ENCODE measurements at regions not wholly inside any gene's neighbourhood (a gene's known extent, or its start where the extent isn't known, plus 50 kb on each side); places are given as distances from the start of the nearest gene placed in this dataset.

GRCh38 chr9:28921857-28922500 is 1348.7 kb upstream of the C9orf72 start:
- Histone ChIP-seq H3K36me3 (no peaks in the 10 kb centered on the region), H3K4me1 (no peaks in the 10 kb centered on the region), H3K27ac (no peak overlapping the region), H3K9me3 (peaks cover 0 to 13% (median 0%) of the 10 kb centered on the region in 11 donors), H3K27me3 (no peaks in the 10 kb centered on the region), H3K4me3 (no peak overlapping the region)
- DNase-seq (no peak), ATAC-seq (no peak)
- WGBS, 2 donors, result 67% methylated on average over 3 of the region's 3 CpGs
- TF ChIP-seq, protein P1, sequence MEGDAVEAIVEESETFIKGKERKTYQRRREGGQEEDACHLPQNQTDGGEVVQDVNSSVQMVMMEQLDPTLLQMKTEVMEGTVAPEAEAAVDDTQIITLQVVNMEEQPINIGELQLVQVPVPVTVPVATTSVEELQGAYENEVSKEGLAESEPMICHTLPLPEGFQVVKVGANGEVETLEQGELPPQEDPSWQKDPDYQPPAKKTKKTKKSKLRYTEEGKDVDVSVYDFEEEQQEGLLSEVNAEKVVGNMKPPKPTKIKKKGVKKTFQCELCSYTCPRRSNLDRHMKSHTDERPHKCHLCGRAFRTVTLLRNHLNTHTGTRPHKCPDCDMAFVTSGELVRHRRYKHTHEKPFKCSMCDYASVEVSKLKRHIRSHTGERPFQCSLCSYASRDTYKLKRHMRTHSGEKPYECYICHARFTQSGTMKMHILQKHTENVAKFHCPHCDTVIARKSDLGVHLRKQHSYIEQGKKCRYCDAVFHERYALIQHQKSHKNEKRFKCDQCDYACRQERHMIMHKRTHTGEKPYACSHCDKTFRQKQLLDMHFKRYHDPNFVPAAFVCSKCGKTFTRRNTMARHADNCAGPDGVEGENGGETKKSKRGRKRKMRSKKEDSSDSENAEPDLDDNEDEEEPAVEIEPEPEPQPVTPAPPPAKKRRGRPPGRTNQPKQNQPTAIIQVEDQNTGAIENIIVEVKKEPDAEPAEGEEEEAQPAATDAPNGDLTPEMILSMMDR (IDR thresholded peaks at IDR 0.05), result no peak
- intact Hi-C loops (cut with DNase I), result no loop called here

- ATAC-seq (no peak), DNase-seq (no peak)
- H3K9me3 ChIP-seq, result peaks cover 0 to 12% (median 0%) of the 10 kb centered on the region in 11 donors
- no peaks in the 10 kb centered on the region for H3K27me3 ChIP-seq
- no peaks in the 10 kb centered on the region for H3K36me3 ChIP-seq
- no peaks in the 10 kb centered on the region for H3K4me1 ChIP-seq
- 59 to 68% methylated on average over 4 of the region's 4 CpGs for WGBS, 2 donors
- intact Hi-C loops (cut with DNase I), result no loop called here
- TF ChIP-seq, protein P1 (IDR thresholded peaks at IDR 0.05), result no peak
- H3K4me3 ChIP-seq, result no peak overlapping the region
- no peak overlapping the region for H3K27ac ChIP-seq
These were observed 1349.6 kb upstream of the C9orf72 start for GRCh38 chr9:28922891-28923290.

DNA sequence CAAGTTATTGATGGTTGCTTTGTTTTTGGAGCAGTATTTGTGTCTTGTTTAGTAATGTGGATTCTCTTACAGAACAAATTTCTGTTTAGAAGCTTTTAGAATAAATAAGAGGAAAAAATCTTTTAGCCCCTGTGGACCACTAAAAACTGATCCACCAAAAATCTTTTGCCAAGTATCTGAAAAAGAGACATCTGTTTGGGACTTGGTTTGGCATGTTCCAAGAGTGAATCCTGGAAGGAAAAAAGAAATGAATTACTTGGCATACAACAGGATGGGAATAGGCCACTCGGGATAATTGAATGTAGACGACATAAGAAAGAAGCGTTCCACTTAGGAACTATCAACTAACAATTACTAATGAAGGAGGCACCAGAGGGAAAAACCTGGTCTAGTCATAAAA is 1350.1 kb upstream of the C9orf72 start:
- Histone ChIP-seq H3K4me3 (no peak overlapping the region), H3K27me3 (no peaks in the 10 kb centered on the region), H3K36me3 (no peaks in the 10 kb centered on the region), H3K4me1 (no peaks in the 10 kb centered on the region), H3K9me3 (peaks cover 0 to 7% (median 0%) of the 10 kb centered on the region in 11 donors), H3K27ac (no peak overlapping the region)
- 67 to 70% methylated on average over 3 of the region's 3 CpGs for WGBS, 2 donors
- no peak for DNase-seq
- intact Hi-C loops (cut with DNase I), result no loop called here
- TF ChIP-seq, protein P1 (IDR thresholded peaks at IDR 0.05), result no peak
- ATAC-seq, result no peak

GRCh38 chr9:28925157-28925556 is 1351.9 kb upstream of the C9orf72 start:
- H3K36me3 ChIP-seq, result no peaks in the 10 kb centered on the region
- WGBS, 2 donors, result 72 to 78% methylated on average over 3 of the region's 3 CpGs
- H3K9me3 ChIP-seq, result no peaks in the 10 kb centered on the region
- no peak for DNase-seq
- no peak for ATAC-seq
- TF ChIP-seq, protein P1 (IDR thresholded peaks at IDR 0.05), result no peak
- H3K27ac ChIP-seq, result no peak overlapping the region
- intact Hi-C loops (cut with DNase I), result no loop called here
- H3K27me3 ChIP-seq, result no peaks in the 10 kb centered on the region
- no peaks in the 10 kb centered on the region for H3K4me1 ChIP-seq
- H3K4me3 ChIP-seq, result no peak overlapping the region
